Esophagus muscularis mucosa (tissue), 4 donors: ENCODE measurements at regions not wholly inside any gene's neighbourhood (a gene's known extent, or its start where the extent isn't known, plus 50 kb on each side); places are given as distances from the start of the nearest gene placed in this dataset.

Experiments
- DNase-seq: peaks from one replicate; pipeline ENCODE4 v3.0.0-alpha.2; 2017; ENCODE audit errors: extremely low spot score
- H3K27ac ChIP-seq, 4 donors: fragments of 200-600 bp; sonication (generic); replicated peaks in 1 of 4; 1 replicate in 3 of 4; 2 replicates in 1 of 4; pipeline ENCODE4 v1.5.1; 2016 to 2019; ENCODE audit warnings: mild to moderate bottlenecking in 1 of 4
- H3K27me3 ChIP-seq, 4 donors: fragments of 200-600 bp; sonication (generic); one replicate each; pipeline versions ENCODE4 v1.5.1 to v1.6.0; 2016 to 2019
- H3K36me3 ChIP-seq, 4 donors: fragments of 200-600 bp; sonication (generic); one replicate each; pipeline ENCODE4 v1.5.1; 2016 to 2019
- H3K4me1 ChIP-seq, 4 donors: fragments of 200-600 bp; sonication (generic); one replicate each; pipeline ENCODE4 v1.5.1; 2016 to 2019
- H3K4me3 ChIP-seq, 4 donors: fragments of 200-600 bp; sonication (generic); 1 replicate in 2 of 4; 2 replicates in 2 of 4; pipeline ENCODE4 v1.5.1; 2016 to 2019; ENCODE audit warnings: mild to moderate bottlenecking in 4 of 4, moderate library complexity in 1 of 4
- H3K9me3 ChIP-seq, 4 donors: fragments of 200-600 bp; sonication (generic); 1 replicate in 3 of 4; 2 replicates in 1 of 4; pipeline ENCODE4 v1.5.1; 2016 to 2019
- CTCF ChIP-seq, 3 experiments: fragments of 200-600 bp in 2 of 3; fragments of 450-650 bp in 1 of 3; sonication (generic) in 2 of 3; IDR thresholded peaks; one replicate each; pipeline ENCODE4 v1.5.1; 2017 to 2019; ENCODE audit warnings: antibody characterized with exemption in 3 of 3, mild to moderate bottlenecking in 2 of 3, moderate library complexity in 1 of 3
- EP300 ChIP-seq: sonication (generic); formaldehyde crosslinking; IDR thresholded peaks from one replicate; pipeline ENCODE4 v1.6.1; 2017; ENCODE audit warnings: antibody characterized with exemption
- POLR2A ChIP-seq: fragments of 450-650 bp; IDR thresholded peaks from one replicate; pipeline ENCODE4 v1.6.1; 2017; ENCODE audit warnings: antibody characterized with exemption, moderate library complexity, mild to moderate bottlenecking, low read depth
- POLR2AphosphoS5 ChIP-seq, 2 donors: sonication (generic); formaldehyde crosslinking; IDR thresholded peaks; one replicate each; pipeline ENCODE4 v1.6.1; 2017; ENCODE audit warnings: antibody characterized with exemption in 2 of 2
- WGBS: methylation state at CpG from one replicate; pipeline ENCODE4 v1.1.5; 2018; 5-methylcytosine and 5-hydroxymethylcytosine counted together
- intact Hi-C: fragments of 100-400 bp; cut with DNase I; formaldehyde crosslinking; loops from one replicate; pipeline ENCODE4 v1.15.1; 2023

- intact Hi-C loops: no loop called here
These were observed 98.7 kb downstream of the FAM43A start for GRCh38 chr3:194784361-194784760.

GRCh38 chr3:194785315-194785714, 99.6 kb downstream of the FAM43A start:
- no peak overlapping the region for H3K27ac ChIP-seq
- H3K4me1 ChIP-seq: peaks cover 0 to 13% (median 6%) of the 10 kb centered on the region in 4 donors
- no peak overlapping the region for H3K4me3 ChIP-seq
- intact Hi-C loops: no loop called here
- no peaks in the 10 kb centered on the region for H3K27me3 ChIP-seq
- 46% methylated on average over 4 of the region's 4 CpGs for WGBS
- H3K9me3 ChIP-seq: no peaks in the 10 kb centered on the region
- DNase-seq: no peak
- no peaks in the 10 kb centered on the region for H3K36me3 ChIP-seq
- TF ChIP-seq POLR2AphosphoS5 (IDR thresholded peaks at IDR 0.05): no peak
- TF ChIP-seq EP300: no peak
- no peak for TF ChIP-seq POLR2A
- no peak for TF ChIP-seq CTCF (IDR thresholded peaks at IDR 0.05)

More at GRCh38 chr3:194784361-194784760, 98.7 kb downstream of the FAM43A start:
- WGBS: 70% methylated on average over 5 of the region's 5 CpGs
- no peak for TF ChIP-seq EP300
- TF ChIP-seq POLR2A: no peak
- TF ChIP-seq POLR2AphosphoS5 (IDR thresholded peaks at IDR 0.05): no peak
- TF ChIP-seq CTCF (IDR thresholded peaks at IDR 0.05): no peak
- no peak overlapping the region for H3K4me3 ChIP-seq
- no peaks in the 10 kb centered on the region for H3K36me3 ChIP-seq
- no peaks in the 10 kb centered on the region for H3K9me3 ChIP-seq
- H3K4me1 ChIP-seq: peaks cover 0 to 14% (median 6%) of the 10 kb centered on the region in 4 donors
- no peak overlapping the region for H3K27ac ChIP-seq
- no peak for DNase-seq
- H3K27me3 ChIP-seq: no peaks in the 10 kb centered on the region

GRCh38 chr3:194787072-194787471, 101.4 kb downstream of the FAM43A start:
- Histone ChIP-seq H3K27me3 (no peaks in the 10 kb centered on the region), H3K4me1 (peaks cover 0 to 13% (median 6%) of the 10 kb centered on the region in 4 donors), H3K36me3 (no peaks in the 10 kb centered on the region), H3K9me3 (no peaks in the 10 kb centered on the region), H3K27ac (no peak overlapping the region), H3K4me3 (no peak overlapping the region)
- TF ChIP-seq EP300 (no peak), CTCF (IDR thresholded peaks at IDR 0.05) (no peak), POLR2AphosphoS5 (IDR thresholded peaks at IDR 0.05) (no peak), POLR2A (no peak)
- 100% methylated on average over 2 of the region's 2 CpGs for WGBS
- peak; percentile 87 for DNase-seq
- intact Hi-C loops: no loop called here

GRCh38 chr3:194787650-194788049, 102.0 kb downstream of the FAM43A start:
- intact Hi-C loops: no loop called here
- Histone ChIP-seq H3K9me3 (no peaks in the 10 kb centered on the region), H3K4me1 (peaks cover 0 to 13% (median 6%) of the 10 kb centered on the region in 4 donors), H3K4me3 (no peak overlapping the region), H3K27me3 (no peaks in the 10 kb centered on the region), H3K36me3 (no peaks in the 10 kb centered on the region), H3K27ac (no peak overlapping the region)
- WGBS: 96% methylated on average over 6 of the region's 6 CpGs
- no peak for TF ChIP-seq POLR2AphosphoS5 (IDR thresholded peaks at IDR 0.05)
- TF ChIP-seq CTCF (IDR thresholded peaks at IDR 0.05): no peak
- TF ChIP-seq POLR2A: no peak
- no peak for TF ChIP-seq EP300
- DNase-seq: no peak

GRCh38 chr3:194792368-194792767, 106.7 kb downstream of the FAM43A start:
- Histone ChIP-seq H3K4me1 (no peaks in the 10 kb centered on the region), H3K36me3 (no peaks in the 10 kb centered on the region), H3K27ac (no peak overlapping the region), H3K27me3 (no peaks in the 10 kb centered on the region), H3K9me3 (peaks cover 0 to 7% (median 2%) of the 10 kb centered on the region in 4 donors), H3K4me3 (no peak overlapping the region)
- 89% methylated on average over 3 of the region's 3 CpGs for WGBS
- no peak for DNase-seq
- intact Hi-C loops: no loop called here
- TF ChIP-seq EP300 (no peak), POLR2A (no peak), POLR2AphosphoS5 (IDR thresholded peaks at IDR 0.05) (no peak), CTCF (IDR thresholded peaks at IDR 0.05) (no peak)
